GM18858 (cell line): ENCODE measurements at regions not wholly inside any gene's neighbourhood (a gene's known extent, or its start where the extent isn't known, plus 50 kb on each side); places are given as distances from the start of the nearest gene placed in this dataset.
A peak's percentile ranks its signal among the peaks of the same experiment; 100 is the strongest.
"Not testable (repeated sequence)": the region's sequence is repeated elsewhere in the genome, so short reads cannot be mapped to it uniquely, and the experiment has no call there.

Experiments used
- ATAC-seq: cut with Tn5 transposase; IDR thresholded peaks from one replicate; pipeline ENCODE4 v1.9.1; 2021; ENCODE audit not compliant: unreplicated experiment

- no peak for ATAC-seq
Observed at GRCh38 chr9:102514541-102514940, 480.6 kb upstream of the CYLC2 start.

- peak; percentile 59 for ATAC-seq
Observed at GRCh38 chr9:102507044-102507687, 488.0 kb upstream of the CYLC2 start.

DNA sequence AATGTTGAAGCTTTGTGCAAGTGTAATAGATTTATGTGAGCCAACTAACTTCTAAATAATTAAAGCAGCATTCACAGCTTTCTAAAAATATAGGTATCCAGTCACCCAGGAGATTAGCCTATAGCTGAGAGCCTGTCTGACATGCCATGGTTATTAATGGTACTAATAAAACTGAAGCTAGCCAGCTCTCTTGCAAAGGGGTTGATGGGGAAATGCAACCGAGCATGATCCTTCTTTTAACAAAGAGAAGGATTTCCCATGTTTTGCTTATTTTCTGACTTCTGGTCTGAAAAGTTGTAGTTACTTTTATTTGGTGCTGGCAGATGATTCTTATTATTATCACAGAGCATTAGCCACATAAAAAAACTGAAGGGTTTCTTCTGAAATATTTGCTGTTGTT is 488.7 kb upstream of the CYLC2 start:
- no peak for ATAC-seq

GRCh38 chr9:102499468-102499867 is 495.7 kb upstream of the CYLC2 start:
- peak; percentile 86 for ATAC-seq

DNA sequence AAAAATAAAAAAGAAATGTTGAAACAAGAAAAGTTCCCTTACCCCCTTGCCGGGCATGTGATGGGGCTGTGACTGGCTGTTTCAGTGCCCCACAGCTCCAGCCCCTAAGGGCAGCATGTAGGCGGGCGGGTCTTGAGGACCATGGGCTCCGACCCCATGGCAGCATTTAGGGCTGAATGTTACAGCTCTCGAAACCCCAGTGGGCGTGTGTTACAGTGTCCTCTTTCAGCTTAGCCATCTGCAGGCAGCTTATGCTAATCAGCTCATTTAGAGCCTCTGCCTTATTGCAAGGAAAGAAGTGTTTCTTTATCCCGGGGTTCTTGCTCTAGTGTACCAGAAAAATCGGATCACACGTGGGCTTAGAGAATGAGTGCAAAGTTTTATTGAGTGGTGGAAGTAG is 497.4 kb upstream of the CYLC2 start:
- no peak for ATAC-seq

DNA sequence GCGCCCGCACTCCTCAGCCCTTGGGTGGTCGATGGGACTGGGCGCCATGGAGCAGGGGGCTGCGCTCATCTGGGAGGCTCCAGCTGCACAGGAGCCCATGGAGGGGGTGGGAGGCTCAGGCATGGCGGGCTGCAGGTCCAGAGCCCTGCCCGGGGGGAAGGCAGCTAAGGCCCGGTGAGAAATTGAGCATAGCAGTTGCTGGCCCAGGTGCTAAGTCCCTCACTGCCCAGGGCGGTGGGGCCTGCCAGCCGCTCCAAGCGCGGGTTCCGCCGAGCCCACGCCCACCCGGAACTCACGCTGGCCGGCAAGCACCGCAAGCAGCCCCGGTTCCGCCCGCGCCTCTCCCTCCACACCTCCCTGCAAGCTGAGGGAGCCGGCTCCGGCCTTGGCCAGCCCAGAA is 508.2 kb upstream of the CYLC2 start:
- not testable (repeated sequence) for ATAC-seq

- ATAC-seq = no peak
Observed at GRCh38 chr9:102483651-102484050, 511.5 kb upstream of the CYLC2 start.

DNA sequence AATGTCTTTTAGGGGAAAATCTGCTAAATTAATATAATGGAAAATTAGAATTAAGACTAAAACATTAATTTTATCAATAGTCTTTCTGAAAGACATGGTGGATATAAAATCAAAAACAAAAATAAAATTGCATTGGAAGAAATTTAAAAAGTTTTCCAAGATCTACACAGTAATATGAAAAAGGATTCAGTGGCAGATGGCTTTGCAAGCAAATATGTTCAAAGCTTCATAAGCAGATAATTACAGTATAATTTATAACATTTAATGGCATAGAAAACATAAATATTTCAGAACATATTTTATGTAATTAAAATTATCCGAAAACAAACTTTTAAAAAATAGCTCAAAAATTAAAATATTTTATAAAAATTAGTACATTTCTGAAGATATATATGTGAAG is 512.4 kb upstream of the CYLC2 start:
- no peak for ATAC-seq

DNA sequence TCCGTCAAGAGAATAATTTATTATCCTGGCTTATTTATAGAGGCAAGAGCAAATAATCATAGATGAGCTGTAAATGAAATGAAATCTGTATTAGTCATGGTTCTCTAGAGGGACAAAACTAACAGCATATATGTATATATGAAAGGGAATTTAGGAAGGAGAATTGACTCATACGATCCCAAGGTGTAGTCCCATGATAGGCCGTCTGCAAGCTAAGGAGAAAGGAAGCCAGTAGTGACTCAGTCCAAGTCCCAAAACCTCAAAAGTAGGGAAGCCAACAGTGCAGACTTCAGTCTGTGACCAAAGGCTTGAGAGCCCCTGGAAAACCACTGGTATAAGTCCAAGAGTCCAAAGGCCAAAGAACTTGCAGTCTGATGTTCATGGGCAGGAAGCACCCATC is 515.9 kb upstream of the CYLC2 start:
- ATAC-seq = no peak

DNA sequence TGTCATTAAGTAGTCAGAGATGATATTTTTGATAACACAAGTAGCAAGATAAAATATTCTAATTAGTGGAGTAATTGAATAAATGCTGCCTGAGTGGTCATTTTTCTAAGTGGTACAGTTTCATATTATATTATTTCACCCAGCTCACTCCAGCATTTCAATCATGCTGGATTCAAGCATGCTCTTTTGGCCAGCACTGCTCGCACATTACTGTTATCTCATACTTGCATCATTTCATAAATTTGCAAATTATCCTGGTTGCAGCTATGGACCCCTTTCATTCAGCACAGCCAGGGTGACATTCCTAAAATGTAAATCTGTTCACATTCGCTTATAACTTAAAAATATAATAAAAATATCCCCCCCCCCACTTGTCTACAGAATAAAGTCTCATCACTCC is 520.8 kb upstream of the CYLC2 start:
- no peak for ATAC-seq

DNA sequence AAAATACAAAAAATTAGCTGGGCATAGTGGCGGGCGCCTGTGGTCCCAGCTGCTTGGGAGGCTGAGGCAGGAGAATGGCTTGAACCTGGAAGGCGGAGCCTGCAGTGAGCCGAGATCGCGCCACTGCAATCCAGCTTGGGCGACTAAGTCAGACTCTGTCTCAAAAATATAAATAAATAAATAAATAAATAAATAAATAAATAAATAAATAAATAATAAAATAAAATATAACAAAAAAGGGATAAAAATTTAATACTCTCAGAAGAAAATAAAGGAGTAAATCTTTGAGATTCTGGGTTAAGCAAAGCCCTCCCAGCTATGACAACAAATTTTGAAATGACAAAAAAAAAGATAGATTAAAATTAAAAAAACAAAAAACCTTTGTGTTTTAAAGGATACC is 525.7 kb upstream of the CYLC2 start:
- ATAC-seq = not testable (repeated sequence)

DNA sequence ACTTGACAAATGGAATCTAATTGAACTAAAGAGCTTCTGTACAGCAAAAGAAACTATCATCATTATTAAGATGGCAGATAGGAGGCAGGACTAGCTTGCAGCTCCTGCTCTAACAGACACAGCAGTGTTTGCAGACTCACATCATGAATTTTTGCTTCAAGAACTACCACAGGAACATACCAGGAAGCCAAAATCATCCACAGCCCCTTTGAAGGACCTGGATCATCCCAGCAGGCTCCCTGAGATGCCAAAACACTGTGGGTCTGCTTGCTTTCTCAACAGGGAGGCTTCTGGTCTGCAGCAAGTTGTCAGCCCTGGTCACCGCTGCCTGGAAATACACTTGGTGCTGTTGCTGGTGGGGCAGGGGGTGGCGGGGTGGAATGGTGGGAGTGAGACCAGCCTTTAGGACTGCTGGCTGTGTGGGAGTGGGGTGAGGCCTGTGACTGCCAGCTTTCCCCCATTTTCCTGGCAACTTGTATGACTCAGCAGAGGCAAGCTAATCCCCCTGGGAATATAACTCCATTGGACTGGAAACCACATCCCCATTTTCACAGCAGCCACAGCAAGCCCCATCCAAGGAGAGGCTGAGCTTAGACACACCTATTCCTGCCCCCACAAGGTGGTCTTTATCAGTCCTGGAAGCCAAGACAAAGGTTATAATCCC is 533.8 kb upstream of the CYLC2 start:
- ATAC-seq = no peak

DNA sequence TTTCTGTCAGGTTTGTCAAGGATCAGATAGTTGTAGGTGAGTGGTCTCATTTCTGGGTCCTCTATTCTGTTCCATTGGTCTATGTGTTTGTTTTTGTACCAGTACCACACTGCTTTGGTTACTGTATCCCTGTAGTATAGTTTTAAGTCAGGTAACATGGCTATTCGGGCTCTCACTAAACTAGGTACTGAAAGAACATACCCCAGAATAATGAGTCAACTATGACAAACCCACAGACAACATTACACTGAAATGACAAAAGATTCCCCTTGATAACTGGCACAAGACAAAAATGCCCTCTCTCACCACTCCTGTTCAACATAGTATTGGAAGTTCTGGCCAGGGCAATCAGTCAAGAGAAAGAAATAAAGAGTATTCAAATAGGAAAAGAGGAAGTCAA is 535.3 kb upstream of the CYLC2 start:
- ATAC-seq = no peak

- ATAC-seq = no peak
Observed at GRCh38 chr9:102456562-102456961, 538.6 kb upstream of the CYLC2 start.

- no peak for ATAC-seq
Observed at GRCh38 chr9:102445906-102446305, 549.2 kb upstream of the CYLC2 start.

- peak; percentile 73 for ATAC-seq
Observed at GRCh38 chr9:102445181-102445747, 549.9 kb upstream of the CYLC2 start.

- no peak for ATAC-seq
Observed at GRCh38 chr9:102439583-102439982, 555.5 kb upstream of the CYLC2 start.

GRCh38 chr9:102436599-102436998 is 558.5 kb upstream of the CYLC2 start:
- ATAC-seq = not testable (repeated sequence)

DNA sequence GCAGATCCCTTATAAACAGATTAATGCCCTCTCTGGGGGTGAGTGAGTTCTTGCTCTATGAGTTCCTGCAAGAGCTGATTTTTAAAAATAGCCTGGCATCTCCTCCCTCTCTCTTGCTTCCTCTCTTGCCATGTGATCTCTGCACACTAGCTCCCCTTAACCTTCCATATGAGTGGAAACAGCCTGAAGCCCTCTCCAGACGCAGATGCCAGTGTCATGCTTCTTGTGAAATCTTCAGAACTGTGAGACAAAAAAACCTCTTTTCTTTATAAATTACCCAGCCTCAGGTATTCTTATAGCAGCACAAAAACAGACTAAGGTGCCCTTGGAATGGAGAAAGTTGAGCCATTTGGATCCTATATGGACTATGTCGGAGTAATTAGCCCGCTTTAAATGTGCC is 559.7 kb upstream of the CYLC2 start:
- ATAC-seq = no peak

GRCh38 chr9:102434545-102434944 is 560.6 kb upstream of the CYLC2 start:
- ATAC-seq = no peak

- no peak for ATAC-seq
Observed at GRCh38 chr9:102428305-102428704, 566.8 kb upstream of the CYLC2 start.

- ATAC-seq = not testable (repeated sequence)
Observed at GRCh38 chr9:102416251-102416650, 578.9 kb upstream of the CYLC2 start.
